ENCODE measurements at regions not wholly inside any gene's neighbourhood (a gene's known extent, or its start where the extent isn't known, plus 50 kb on each side); places are given as distances from the start of the nearest gene placed in this dataset.

DNA sequence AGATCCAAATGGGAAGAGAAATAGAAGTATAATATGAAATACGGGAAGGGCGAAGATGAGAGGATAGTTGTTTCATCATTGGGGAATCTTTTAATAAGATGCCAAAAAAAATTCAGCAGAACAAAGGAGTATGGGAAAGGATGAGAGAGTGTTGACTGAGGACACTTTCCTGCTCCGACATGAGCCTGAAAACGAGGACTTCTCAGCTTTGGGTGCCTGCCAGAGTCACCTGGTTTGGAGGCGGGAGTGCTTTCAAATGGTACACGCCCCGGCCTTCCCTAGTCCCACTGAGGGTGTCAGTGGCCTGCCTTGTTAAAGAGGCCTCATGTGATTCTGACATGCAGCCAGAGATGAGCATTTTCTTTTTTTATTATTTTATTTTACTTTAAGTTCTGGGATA lies 250.9 kb downstream of the ANKRD60 start:
- Mint-ChIP-seq H3K27ac (no peak overlapping the region), H3K27me3 (ENCODE audit: insufficient read depth) (no peaks in the 10 kb centered on the region), H3K4me3 (no peak overlapping the region), H3K4me1 (no peaks in the 10 kb centered on the region), H3K9me3 (no peaks in the 10 kb centered on the region), H3K36me3 (ENCODE audit: low read depth) (no peaks in the 10 kb centered on the region)
- WGBS, 2 experiments (ENCODE audit: insufficient coverage in 1 of 2, insufficient read length in 1 of 2): 82 to 100% methylated on average over 7 of the region's 7 CpGs
- Histone ChIP-seq H3K27me3 (ENCODE audit: control insufficient read depth, insufficient read depth, low read length, poor library complexity, severe bottlenecking) (no peaks in the 10 kb centered on the region), H3K9me3 (ENCODE audit: control insufficient read depth, low read length) (no peaks in the 10 kb centered on the region), H3K36me3 (ENCODE audit: control insufficient read depth, insufficient read depth, low read length) (no peaks in the 10 kb centered on the region), H3K9ac (ENCODE audit: extremely low read depth, low read length, poor library complexity, severe bottlenecking) (no peak overlapping the region), H3K4me1 (ENCODE audit: control insufficient read depth, insufficient read depth, low read length) (no peaks in the 10 kb centered on the region), H3K27ac (ENCODE audit: low read depth, low read length) (no peak overlapping the region), H3K4me3 (ENCODE audit: low read length) (no peak overlapping the region)
- no peak for DNase-seq
- TF ChIP-seq, protein P1, sequence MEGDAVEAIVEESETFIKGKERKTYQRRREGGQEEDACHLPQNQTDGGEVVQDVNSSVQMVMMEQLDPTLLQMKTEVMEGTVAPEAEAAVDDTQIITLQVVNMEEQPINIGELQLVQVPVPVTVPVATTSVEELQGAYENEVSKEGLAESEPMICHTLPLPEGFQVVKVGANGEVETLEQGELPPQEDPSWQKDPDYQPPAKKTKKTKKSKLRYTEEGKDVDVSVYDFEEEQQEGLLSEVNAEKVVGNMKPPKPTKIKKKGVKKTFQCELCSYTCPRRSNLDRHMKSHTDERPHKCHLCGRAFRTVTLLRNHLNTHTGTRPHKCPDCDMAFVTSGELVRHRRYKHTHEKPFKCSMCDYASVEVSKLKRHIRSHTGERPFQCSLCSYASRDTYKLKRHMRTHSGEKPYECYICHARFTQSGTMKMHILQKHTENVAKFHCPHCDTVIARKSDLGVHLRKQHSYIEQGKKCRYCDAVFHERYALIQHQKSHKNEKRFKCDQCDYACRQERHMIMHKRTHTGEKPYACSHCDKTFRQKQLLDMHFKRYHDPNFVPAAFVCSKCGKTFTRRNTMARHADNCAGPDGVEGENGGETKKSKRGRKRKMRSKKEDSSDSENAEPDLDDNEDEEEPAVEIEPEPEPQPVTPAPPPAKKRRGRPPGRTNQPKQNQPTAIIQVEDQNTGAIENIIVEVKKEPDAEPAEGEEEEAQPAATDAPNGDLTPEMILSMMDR (conservative IDR thresholded peaks at IDR 0.05): no peak

DNA sequence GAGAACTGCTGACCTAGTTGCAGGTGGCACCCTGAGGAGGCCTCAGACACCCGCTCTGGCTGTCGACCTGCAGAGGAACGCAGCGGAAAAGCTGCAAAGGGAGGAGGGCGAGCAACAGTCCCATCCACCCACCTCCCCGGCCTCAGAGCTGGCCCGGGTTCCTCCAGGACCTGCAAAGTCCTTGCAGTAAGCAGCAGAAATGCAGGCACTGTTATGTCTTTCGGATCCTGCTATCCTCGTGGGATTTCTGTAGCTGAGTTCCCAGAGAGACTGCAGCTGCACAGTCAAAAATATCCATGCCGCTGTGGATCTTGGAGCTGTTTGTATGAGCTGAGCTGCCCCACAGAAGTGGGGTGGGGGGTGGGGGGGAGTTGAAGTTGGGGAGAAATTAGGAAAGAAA lies 251.3 kb downstream of the ANKRD60 start:
- no peaks in the 10 kb centered on the region for H3K9me3 Mint-ChIP-seq
- H3K4me1 Mint-ChIP-seq: no peaks in the 10 kb centered on the region
- Histone ChIP-seq H3K9me3 (ENCODE audit: control insufficient read depth, low read length) (no peaks in the 10 kb centered on the region), H3K9ac (ENCODE audit: extremely low read depth, low read length, poor library complexity, severe bottlenecking) (no peak overlapping the region), H3K36me3 (ENCODE audit: control insufficient read depth, insufficient read depth, low read length) (no peaks in the 10 kb centered on the region), H3K27ac (ENCODE audit: low read depth, low read length) (no peak overlapping the region), H3K27me3 (ENCODE audit: control insufficient read depth, insufficient read depth, low read length, poor library complexity, severe bottlenecking) (no peaks in the 10 kb centered on the region), H3K4me1 (ENCODE audit: control insufficient read depth, insufficient read depth, low read length) (no peaks in the 10 kb centered on the region), H3K4me3 (ENCODE audit: low read length) (no peak overlapping the region)
- H3K27me3 Mint-ChIP-seq (ENCODE audit: insufficient read depth): no peaks in the 10 kb centered on the region
- no peak for DNase-seq
- no peak overlapping the region for H3K27ac Mint-ChIP-seq
- TF ChIP-seq, protein P1 (conservative IDR thresholded peaks at IDR 0.05): no peak
- 90 to 91% methylated on average over 2 to 10 of the region's 10 CpGs for WGBS, 2 experiments (ENCODE audit: insufficient coverage in 1 of 2, insufficient read length in 1 of 2)
- H3K4me3 Mint-ChIP-seq: no peak overlapping the region
- H3K36me3 Mint-ChIP-seq (ENCODE audit: low read depth): no peaks in the 10 kb centered on the region

DNA sequence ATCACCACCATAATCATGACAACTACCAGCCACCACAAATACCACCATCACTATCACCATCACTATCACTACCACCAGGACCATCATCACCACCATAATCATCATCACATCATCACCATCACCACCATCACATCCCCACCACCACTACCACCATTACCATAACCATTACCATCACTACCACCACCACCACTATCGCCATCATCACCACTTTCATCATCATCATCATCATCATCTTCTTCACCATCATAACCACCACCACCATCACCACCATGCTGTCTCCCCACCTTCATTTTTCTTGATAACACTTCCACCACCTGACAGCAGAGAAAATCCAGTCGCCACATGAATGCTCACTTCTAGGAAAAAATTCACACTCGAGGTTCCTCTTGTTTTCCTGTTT lies 253.6 kb downstream of the ANKRD60 start:
- H3K27me3 Mint-ChIP-seq (ENCODE audit: insufficient read depth): peaks cover 2% of the 10 kb centered on the region

More for the DNA sequence above, 253.6 kb downstream of the ANKRD60 start:
- Mint-ChIP-seq H3K4me1 (no peaks in the 10 kb centered on the region), H3K27ac (no peak overlapping the region), H3K4me3 (no peak overlapping the region), H3K36me3 (ENCODE audit: low read depth) (no peaks in the 10 kb centered on the region), H3K9me3 (no peaks in the 10 kb centered on the region)
- WGBS, 2 experiments (ENCODE audit: insufficient coverage in 1 of 2, insufficient read length in 1 of 2): 92% methylated on average over 3 of the region's 3 CpGs
- TF ChIP-seq, protein P1 (conservative IDR thresholded peaks at IDR 0.05): no peak
- Histone ChIP-seq H3K4me3 (ENCODE audit: low read length) (no peak overlapping the region), H3K9ac (ENCODE audit: extremely low read depth, low read length, poor library complexity, severe bottlenecking) (no peak overlapping the region), H3K27ac (ENCODE audit: low read depth, low read length) (no peak overlapping the region), H3K4me1 (ENCODE audit: control insufficient read depth, insufficient read depth, low read length) (no peaks in the 10 kb centered on the region), H3K9me3 (ENCODE audit: control insufficient read depth, low read length) (no peaks in the 10 kb centered on the region), H3K27me3 (ENCODE audit: control insufficient read depth, insufficient read depth, low read length, poor library complexity, severe bottlenecking) (no peaks in the 10 kb centered on the region), H3K36me3 (ENCODE audit: control insufficient read depth, insufficient read depth, low read length) (no peaks in the 10 kb centered on the region)
- no peak for DNase-seq

Measured in endodermal cell (in vitro differentiated cells).